ENCODE measurements at regions not wholly inside any gene's neighbourhood (a gene's known extent, or its start where the extent isn't known, plus 50 kb on each side); places are given as distances from the start of the nearest gene placed in this dataset.
A peak's percentile ranks its signal among the peaks of the same experiment; 100 is the strongest.

DNA sequence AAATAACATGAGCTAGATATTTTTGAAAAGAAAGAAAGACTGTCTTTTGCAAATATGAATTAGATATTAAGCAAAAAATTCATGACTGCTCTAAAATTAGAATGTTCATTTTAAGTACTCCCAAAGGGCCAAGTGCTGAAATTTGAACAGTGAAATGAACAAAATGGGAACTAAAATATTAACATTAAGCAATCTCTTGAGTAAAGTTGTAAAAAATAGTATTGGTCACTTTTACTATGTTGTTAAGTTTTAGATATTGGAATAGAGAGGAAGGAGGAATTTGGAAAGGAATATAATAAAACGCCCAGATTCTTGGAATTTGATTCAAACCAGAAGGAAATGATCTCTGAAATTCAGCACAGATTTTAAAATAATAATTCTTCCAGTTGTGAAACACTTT lies 125.9 kb upstream of the ANK2 start:
- Histone ChIP-seq H2BK12ac (ENCODE audit: low read length) (no peak overlapping the region), H3K4me1 (ENCODE audit: control insufficient read depth in 1 of 2, insufficient read depth in 2 of 2, low read length in 2 of 2) (no peaks in the 10 kb centered on the region), H2AFZ (ENCODE audit: insufficient read depth, low read length, poor library complexity) (no peak overlapping the region), H4K8ac (ENCODE audit: low read depth, low read length) (no peak overlapping the region), H2BK5ac (ENCODE audit: low read depth, low read length, poor library complexity) (no peak overlapping the region), H3K36me3 (ENCODE audit: control insufficient read depth in 1 of 2, insufficient read depth in 2 of 2, low read length in 2 of 2) (no peaks in the 10 kb centered on the region), H2BK120ac (ENCODE audit: insufficient read depth, low read length, poor library complexity) (no peak overlapping the region), H3K9me3 (ENCODE audit: insufficient read depth, low read depth, low read length) (no peaks in the 10 kb centered on the region), H3K18ac (ENCODE audit: low read length) (no peak overlapping the region), H3K4ac (ENCODE audit: low read depth, low read length) (no peak overlapping the region), H3K79me1 (ENCODE audit: low read length) (no peaks in the 10 kb centered on the region), H3K27me3 (ENCODE audit: insufficient read depth, low read length) (no peaks in the 10 kb centered on the region), H3K23ac (ENCODE audit: low read length) (no peak overlapping the region), H3K14ac (ENCODE audit: low read length) (no peak overlapping the region), H4K12ac (ENCODE audit: low read depth, low read length) (no peak overlapping the region), H3K4me2 (ENCODE audit: low read length) (no peak overlapping the region), H4K91ac (ENCODE audit: low read depth, low read length) (no peak overlapping the region), H3K27ac (ENCODE audit: low read depth, low read length) (no peak overlapping the region), H2AK5ac (ENCODE audit: low read length) (no peak overlapping the region), H3K4me3 (ENCODE audit: low read depth, low read length) (no peak overlapping the region), H3K79me2 (ENCODE audit: control insufficient read depth, insufficient read depth, low read length, poor library complexity) (no peaks in the 10 kb centered on the region), H3K9ac (ENCODE audit: low read length) (no peak overlapping the region)
- 83% methylated on average over 1 of the region's 1 CpG for whole genome bisulfite sequencing (ENCODE audit: extremely low coverage, insufficient coverage, insufficient read length)
- no peak for DNase-seq

DNA sequence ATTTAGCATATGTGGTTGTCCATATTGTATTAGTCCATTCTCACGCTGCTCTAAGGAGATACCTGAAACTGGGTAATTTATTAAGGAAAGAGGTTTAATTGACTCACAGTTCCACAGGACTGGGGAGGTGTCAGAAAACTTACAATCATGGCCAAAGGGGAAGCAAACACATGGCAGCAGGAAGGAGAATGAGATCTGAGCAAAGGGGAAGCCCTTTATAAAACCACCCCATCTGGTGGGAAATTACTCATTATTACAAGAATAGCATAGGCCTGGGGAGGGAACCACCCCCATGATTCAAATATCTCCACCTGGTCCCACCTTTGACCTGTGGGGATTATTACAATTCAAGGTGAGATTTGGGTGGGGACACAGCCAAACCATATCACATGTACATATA lies 122.6 kb upstream of the ANK2 start:
- Histone ChIP-seq H3K14ac (ENCODE audit: low read length) (no peak overlapping the region), H3K27ac (ENCODE audit: low read depth, low read length) (no peak overlapping the region), H3K9me3 (ENCODE audit: insufficient read depth, low read depth, low read length) (no peaks in the 10 kb centered on the region), H3K79me2 (ENCODE audit: control insufficient read depth, insufficient read depth, low read length, poor library complexity) (no peaks in the 10 kb centered on the region), H3K4me1 (ENCODE audit: control insufficient read depth in 1 of 2, insufficient read depth in 2 of 2, low read length in 2 of 2) (no peaks in the 10 kb centered on the region), H2AK5ac (ENCODE audit: low read length) (no peak overlapping the region), H2BK12ac (ENCODE audit: low read length) (no peak overlapping the region), H3K36me3 (ENCODE audit: control insufficient read depth in 1 of 2, insufficient read depth in 2 of 2, low read length in 2 of 2) (no peaks in the 10 kb centered on the region), H3K4me3 (ENCODE audit: low read depth, low read length) (no peak overlapping the region), H3K27me3 (ENCODE audit: insufficient read depth, low read length) (no peaks in the 10 kb centered on the region), H2BK120ac (ENCODE audit: insufficient read depth, low read length, poor library complexity) (no peak overlapping the region), H3K4me2 (ENCODE audit: low read length) (no peak overlapping the region), H3K4ac (ENCODE audit: low read depth, low read length) (no peak overlapping the region), H3K23ac (ENCODE audit: low read length) (no peak overlapping the region), H4K12ac (ENCODE audit: low read depth, low read length) (no peak overlapping the region), H2AFZ (ENCODE audit: insufficient read depth, low read length, poor library complexity) (no peak overlapping the region), H3K18ac (ENCODE audit: low read length) (no peak overlapping the region), H4K8ac (ENCODE audit: low read depth, low read length) (no peak overlapping the region), H3K9ac (ENCODE audit: low read length) (no peak overlapping the region), H2BK5ac (ENCODE audit: low read depth, low read length, poor library complexity) (no peak overlapping the region), H3K79me1 (ENCODE audit: low read length) (no peaks in the 10 kb centered on the region), H4K91ac (ENCODE audit: low read depth, low read length) (no peak overlapping the region)
- DNase-seq = no peak
- no CpG with 5 or more reads among the region's 1 CpG for WGBS (ENCODE audit: extremely low coverage, insufficient coverage, insufficient read length)

DNA sequence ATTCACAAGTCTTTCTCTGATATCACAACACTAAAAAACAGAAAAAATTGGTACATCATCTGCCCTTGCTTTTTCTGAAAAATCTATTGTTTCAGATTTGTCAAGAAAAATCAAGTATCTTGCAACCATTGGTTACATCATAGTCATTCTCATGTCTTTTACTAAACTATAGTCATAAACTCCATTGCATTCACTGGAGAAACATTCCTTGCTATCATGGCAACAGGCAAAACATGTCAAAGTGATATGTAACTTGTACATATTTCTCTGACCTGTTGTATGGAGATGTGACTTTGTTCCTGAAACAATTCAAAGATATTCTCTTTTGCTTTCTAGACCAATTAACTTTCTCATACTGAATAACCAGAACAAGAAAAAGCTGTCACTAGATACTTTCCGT lies 121.9 kb upstream of the ANK2 start:
- H3K27me3 ChIP-seq (ENCODE audit: insufficient read depth, low read length) = no peaks in the 10 kb centered on the region
- H3K27ac ChIP-seq (ENCODE audit: low read depth, low read length) = no peak overlapping the region
- H2BK12ac ChIP-seq (ENCODE audit: low read length) = no peak overlapping the region
- H2BK5ac ChIP-seq (ENCODE audit: low read depth, low read length, poor library complexity) = no peak overlapping the region
- no peaks in the 10 kb centered on the region for H3K4me1 ChIP-seq (ENCODE audit: control insufficient read depth in 1 of 2, insufficient read depth in 2 of 2, low read length in 2 of 2)
- no peak overlapping the region for H3K14ac ChIP-seq (ENCODE audit: low read length)
- H2AFZ ChIP-seq (ENCODE audit: insufficient read depth, low read length, poor library complexity) = no peak overlapping the region
- H2BK120ac ChIP-seq (ENCODE audit: insufficient read depth, low read length, poor library complexity) = no peak overlapping the region
- peak; percentile 67 to 87 for DNase-seq
- H2AK5ac ChIP-seq (ENCODE audit: low read length) = no peak overlapping the region
- H3K9me3 ChIP-seq (ENCODE audit: insufficient read depth, low read depth, low read length) = no peaks in the 10 kb centered on the region
- H4K91ac ChIP-seq (ENCODE audit: low read depth, low read length) = no peak overlapping the region
- H3K9ac ChIP-seq (ENCODE audit: low read length) = no peak overlapping the region
- H4K12ac ChIP-seq (ENCODE audit: low read depth, low read length) = no peak overlapping the region
- no peaks in the 10 kb centered on the region for H3K36me3 ChIP-seq (ENCODE audit: control insufficient read depth in 1 of 2, insufficient read depth in 2 of 2, low read length in 2 of 2)
- no peak overlapping the region for H3K4me3 ChIP-seq (ENCODE audit: low read depth, low read length)
- H3K4ac ChIP-seq (ENCODE audit: low read depth, low read length) = no peak overlapping the region
- no peak overlapping the region for H3K4me2 ChIP-seq (ENCODE audit: low read length)
- H3K23ac ChIP-seq (ENCODE audit: low read length) = no peak overlapping the region
- H3K18ac ChIP-seq (ENCODE audit: low read length) = no peak overlapping the region
- no peaks in the 10 kb centered on the region for H3K79me2 ChIP-seq (ENCODE audit: control insufficient read depth, insufficient read depth, low read length, poor library complexity)
- no CpG with 5 or more reads among the region's 1 CpG for WGBS (ENCODE audit: extremely low coverage, insufficient coverage, insufficient read length)
- no peak overlapping the region for H4K8ac ChIP-seq (ENCODE audit: low read depth, low read length)
- no peaks in the 10 kb centered on the region for H3K79me1 ChIP-seq (ENCODE audit: low read length)

DNA sequence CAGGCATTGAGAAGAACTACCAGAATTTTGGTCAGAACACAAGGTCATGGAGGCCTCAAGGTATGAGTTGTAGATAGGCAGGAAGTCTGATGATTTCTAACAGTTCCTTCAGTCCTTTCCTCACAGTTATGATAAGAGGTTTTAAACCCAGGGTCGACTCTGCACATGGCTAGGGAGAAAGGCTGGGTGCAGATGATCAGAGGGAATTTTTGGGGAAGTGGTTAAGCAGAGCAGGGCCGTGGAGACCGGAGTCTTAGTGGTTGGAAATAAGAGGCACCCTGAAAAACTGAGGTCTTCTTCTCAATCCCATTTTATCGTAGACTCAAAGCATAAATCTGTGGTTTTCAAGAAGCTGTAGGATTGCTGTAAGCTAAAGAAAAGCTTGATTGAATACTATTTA lies 118.5 kb upstream of the ANK2 start:
- no peak overlapping the region for H4K12ac ChIP-seq (ENCODE audit: low read depth, low read length)
- no peaks in the 10 kb centered on the region for H3K27me3 ChIP-seq (ENCODE audit: insufficient read depth, low read length)
- H3K4ac ChIP-seq (ENCODE audit: low read depth, low read length) = no peak overlapping the region
- no peak overlapping the region for H3K4me3 ChIP-seq (ENCODE audit: low read depth, low read length)
- H2AFZ ChIP-seq (ENCODE audit: insufficient read depth, low read length, poor library complexity) = no peak overlapping the region
- DNase-seq = peak in 1 of 2 donors; percentile 47
- H3K14ac ChIP-seq (ENCODE audit: low read length) = no peak overlapping the region
- H3K23ac ChIP-seq (ENCODE audit: low read length) = no peak overlapping the region
- H4K91ac ChIP-seq (ENCODE audit: low read depth, low read length) = no peak overlapping the region
- H3K27ac ChIP-seq (ENCODE audit: low read depth, low read length) = no peak overlapping the region
- H2AK5ac ChIP-seq (ENCODE audit: low read length) = no peak overlapping the region
- no peak overlapping the region for H3K18ac ChIP-seq (ENCODE audit: low read length)
- H3K9ac ChIP-seq (ENCODE audit: low read length) = no peak overlapping the region
- no peak overlapping the region for H4K8ac ChIP-seq (ENCODE audit: low read depth, low read length)
- H3K79me2 ChIP-seq (ENCODE audit: control insufficient read depth, insufficient read depth, low read length, poor library complexity) = no peaks in the 10 kb centered on the region
- no peak overlapping the region for H2BK12ac ChIP-seq (ENCODE audit: low read length)
- no peaks in the 10 kb centered on the region for H3K79me1 ChIP-seq (ENCODE audit: low read length)
- no peaks in the 10 kb centered on the region for H3K36me3 ChIP-seq (ENCODE audit: control insufficient read depth in 1 of 2, insufficient read depth in 2 of 2, low read length in 2 of 2)
- H3K4me2 ChIP-seq (ENCODE audit: low read length) = no peak overlapping the region
- H2BK120ac ChIP-seq (ENCODE audit: insufficient read depth, low read length, poor library complexity) = no peak overlapping the region
- no peak overlapping the region for H2BK5ac ChIP-seq (ENCODE audit: low read depth, low read length, poor library complexity)
- no peaks in the 10 kb centered on the region for H3K4me1 ChIP-seq (ENCODE audit: control insufficient read depth in 1 of 2, insufficient read depth in 2 of 2, low read length in 2 of 2)
- H3K9me3 ChIP-seq (ENCODE audit: insufficient read depth, low read depth, low read length) = no peaks in the 10 kb centered on the region
- no CpG with 5 or more reads among the region's 4 CpGs for WGBS (ENCODE audit: extremely low coverage, insufficient coverage, insufficient read length)

Measured in trophoblast cell (in vitro differentiated cells and primary cell).